Mesodermal cell (in vitro differentiated cells): ENCODE measurements at regions not wholly inside any gene's neighbourhood (a gene's known extent, or its start where the extent isn't known, plus 50 kb on each side); places are given as distances from the start of the nearest gene placed in this dataset.

Source experiments
- H3K27ac ChIP-seq: 2 replicates; pipeline ENCODE4 v1.7.0; 2013; ENCODE audit warnings: mild to moderate bottlenecking, low read depth, low read length, moderate library complexity; ENCODE audit not compliant: severe bottlenecking
- H3K36me3 ChIP-seq: 2 replicates; pipeline ENCODE4 v1.7.1; 2013; ENCODE audit warnings: mild to moderate bottlenecking, low read length, moderate library complexity; ENCODE audit not compliant: control insufficient read depth, insufficient read depth
- H3K4me1 ChIP-seq: one replicate; pipeline ENCODE4 v1.7.1; 2013; ENCODE audit warnings: mild to moderate bottlenecking, low read length; ENCODE audit not compliant: insufficient read depth, control insufficient read depth, poor library complexity, severe bottlenecking
- H3K4me3 ChIP-seq: 2 replicates; pipeline ENCODE4 v1.7.0; 2013; ENCODE audit warnings: low read length, control low read depth, mild to moderate bottlenecking; ENCODE audit not compliant: insufficient read depth, poor library complexity, severe bottlenecking; ENCODE audit errors: extremely low read depth
- H3K9me3 ChIP-seq: 2 replicates; pipeline ENCODE4 v1.7.1; 2013; ENCODE audit warnings: mild to moderate bottlenecking, low read length, moderate library complexity; ENCODE audit not compliant: control insufficient read depth
- WGBS, 2 experiments: methylation state at CpG; one replicate each; pipeline ENCODE4 v1.1.5; 2013; ENCODE audit warnings: missing lambda C conversion rate in 2 of 2; ENCODE audit not compliant: insufficient coverage in 2 of 2; 5-methylcytosine and 5-hydroxymethylcytosine counted together

DNA sequence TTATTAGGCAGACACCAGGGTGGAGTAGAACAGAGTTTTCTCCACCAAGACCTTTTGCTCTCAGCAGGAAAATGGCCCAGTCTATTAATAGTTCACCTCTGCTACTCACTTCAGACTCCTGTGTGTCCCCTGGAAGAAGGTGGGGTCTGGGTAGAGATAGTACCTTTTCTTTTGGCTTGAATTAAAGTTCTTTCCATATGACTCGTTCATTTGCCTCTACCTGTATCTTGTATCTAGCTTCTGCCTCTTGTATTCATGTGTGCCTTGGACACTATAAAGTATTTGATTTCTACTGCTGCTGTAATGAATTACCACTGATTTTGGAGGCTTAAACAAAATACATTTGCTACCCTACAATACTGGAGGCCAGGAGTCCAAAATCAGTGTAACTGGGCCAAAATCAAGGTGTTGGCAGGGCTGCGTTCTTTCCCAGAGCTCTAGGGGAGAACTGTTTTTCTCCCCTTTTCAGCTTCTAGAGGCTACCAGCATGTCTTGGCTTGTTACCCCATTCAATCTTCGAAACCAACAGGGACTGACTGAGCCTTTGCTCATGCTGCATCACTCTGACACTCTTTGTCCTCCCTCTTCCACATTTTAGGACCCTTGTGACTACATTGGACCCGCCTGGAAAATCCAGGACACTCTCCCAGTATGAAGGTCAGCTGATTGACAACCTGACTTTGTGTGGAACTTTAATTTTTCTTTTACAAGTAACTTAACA lies 155.6 kb upstream of the PRSS58 start:
- Histone ChIP-seq H3K9me3 (no peaks in the 10 kb centered on the region), H3K4me3 (no peak overlapping the region), H3K27ac (no peak overlapping the region), H3K4me1 (peaks cover 6% of the 10 kb centered on the region), H3K36me3 (no peaks in the 10 kb centered on the region)
- WGBS, 2 experiments: 78 to 82% methylated on average over 2 to 3 of the region's 4 CpGs

DNA sequence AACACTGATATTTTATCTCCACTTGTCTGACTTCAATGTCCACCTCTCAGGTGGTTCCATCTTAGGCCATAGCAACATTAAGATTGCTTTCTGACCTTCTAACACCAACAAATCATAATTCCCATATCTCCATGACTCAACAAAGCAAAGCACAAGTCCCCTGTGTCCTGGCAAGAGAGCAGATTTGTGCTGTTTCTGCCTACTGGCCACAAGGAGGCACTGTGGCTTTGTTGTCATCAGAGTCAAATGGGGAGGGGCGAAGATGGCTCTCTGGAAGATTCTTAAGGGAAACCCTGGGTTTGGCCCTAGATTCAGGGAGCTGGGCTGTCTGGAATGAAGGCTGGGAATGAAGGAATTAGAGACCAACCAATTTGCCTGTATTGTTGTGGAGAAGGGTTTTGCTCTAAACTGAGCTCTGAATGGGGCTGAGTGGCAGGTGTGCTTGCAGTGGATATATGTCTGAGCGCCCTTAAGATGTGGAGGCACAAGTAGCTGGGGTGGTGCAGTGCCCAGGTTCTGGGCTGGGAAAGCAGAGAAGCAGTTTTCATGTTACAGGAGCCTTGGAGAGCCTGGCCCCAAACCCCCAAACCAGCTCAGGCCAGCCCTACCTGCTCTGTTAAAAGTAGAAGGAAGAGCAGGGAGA lies 154.8 kb upstream of the PRSS58 start:
- WGBS, 2 experiments: 75% methylated on average over 2 of the region's 2 CpGs

DNA sequence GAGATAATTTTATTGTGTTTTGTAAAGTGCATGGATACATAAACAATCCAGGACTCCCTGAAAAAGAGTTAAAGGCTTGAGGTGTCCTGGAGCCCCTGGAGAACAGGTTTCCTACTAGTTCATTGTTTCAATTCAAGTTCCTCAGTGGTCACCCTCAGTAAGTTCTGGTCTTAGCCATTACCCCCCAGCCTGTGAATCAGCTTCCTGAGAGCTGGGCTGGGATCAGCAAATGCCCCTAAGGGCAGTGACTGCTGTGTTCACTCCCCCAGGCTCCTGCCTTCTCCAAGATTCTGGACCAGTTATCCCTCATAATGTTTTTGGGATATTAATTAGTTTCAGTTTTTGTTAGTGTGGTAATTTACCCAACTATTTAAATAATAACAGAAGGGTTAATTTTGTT lies 151.6 kb upstream of the PRSS58 start:
- H3K36me3 ChIP-seq: no peaks in the 10 kb centered on the region
- H3K9me3 ChIP-seq: no peaks in the 10 kb centered on the region
- no peak overlapping the region for H3K27ac ChIP-seq
- no peak overlapping the region for H3K4me3 ChIP-seq
- H3K4me1 ChIP-seq: peaks cover 3% of the 10 kb centered on the region

More for the DNA sequence above, 154.8 kb upstream of the PRSS58 start:
- Histone ChIP-seq H3K9me3 (no peaks in the 10 kb centered on the region), H3K4me3 (no peak overlapping the region), H3K27ac (no peak overlapping the region), H3K4me1 (peaks cover 3% of the 10 kb centered on the region), H3K36me3 (no peaks in the 10 kb centered on the region)

DNA sequence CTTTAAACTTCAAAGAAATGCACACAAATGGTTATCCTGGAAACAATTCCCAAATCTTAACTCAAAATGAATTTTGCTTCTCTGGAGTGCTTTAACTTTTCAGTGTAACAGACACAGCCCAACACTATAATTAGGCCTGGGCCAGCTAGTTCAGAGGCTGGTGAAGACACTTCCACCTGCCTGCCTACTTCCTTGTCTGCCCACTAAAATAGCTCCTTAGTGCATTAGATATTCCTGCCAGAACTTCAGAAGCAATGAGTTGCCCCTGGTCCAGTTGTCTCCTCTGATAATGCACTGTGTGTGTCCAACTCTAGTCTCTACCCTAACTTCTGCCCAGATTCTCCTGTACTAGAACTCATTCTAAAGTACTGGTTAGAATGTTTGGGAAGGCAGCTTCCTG lies 150.9 kb upstream of the PRSS58 start:
- Histone ChIP-seq H3K4me3 (no peak overlapping the region), H3K4me1 (peaks cover 3% of the 10 kb centered on the region), H3K9me3 (no peaks in the 10 kb centered on the region), H3K36me3 (no peaks in the 10 kb centered on the region), H3K27ac (no peak overlapping the region)

DNA sequence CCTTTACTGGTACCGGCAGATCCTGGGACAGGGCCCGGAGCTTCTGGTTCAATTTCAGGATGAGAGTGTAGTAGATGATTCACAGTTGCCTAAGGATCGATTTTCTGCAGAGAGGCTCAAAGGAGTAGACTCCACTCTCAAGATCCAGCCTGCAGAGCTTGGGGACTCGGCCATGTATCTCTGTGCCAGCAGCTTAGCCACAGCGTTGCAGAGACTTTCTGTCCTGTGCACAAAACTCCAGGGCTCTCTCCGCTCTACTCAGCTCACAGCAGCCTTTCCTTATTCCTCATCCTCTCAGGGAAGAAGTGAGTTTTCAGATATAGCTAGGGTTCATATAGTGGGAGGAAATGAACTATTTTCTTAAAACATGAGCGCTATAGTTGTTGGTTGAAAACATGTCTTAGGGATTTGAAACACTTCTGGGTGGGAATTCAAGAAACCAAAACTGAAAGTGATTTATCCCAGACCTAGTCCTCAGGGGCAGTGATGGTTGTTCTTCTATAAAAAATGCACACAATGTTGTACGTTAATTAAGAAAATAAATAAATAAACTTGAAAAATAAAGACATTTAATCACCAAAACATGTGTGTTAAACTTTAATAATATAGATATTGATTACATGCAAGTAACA lies 150.2 kb upstream of the PRSS58 start:
- Histone ChIP-seq H3K27ac (no peak overlapping the region), H3K4me3 (no peak overlapping the region), H3K9me3 (no peaks in the 10 kb centered on the region), H3K4me1 (peaks cover 3% of the 10 kb centered on the region), H3K36me3 (no peaks in the 10 kb centered on the region)
- 92 to 97% methylated on average over 3 to 6 of the region's 8 CpGs for WGBS, 2 experiments

DNA sequence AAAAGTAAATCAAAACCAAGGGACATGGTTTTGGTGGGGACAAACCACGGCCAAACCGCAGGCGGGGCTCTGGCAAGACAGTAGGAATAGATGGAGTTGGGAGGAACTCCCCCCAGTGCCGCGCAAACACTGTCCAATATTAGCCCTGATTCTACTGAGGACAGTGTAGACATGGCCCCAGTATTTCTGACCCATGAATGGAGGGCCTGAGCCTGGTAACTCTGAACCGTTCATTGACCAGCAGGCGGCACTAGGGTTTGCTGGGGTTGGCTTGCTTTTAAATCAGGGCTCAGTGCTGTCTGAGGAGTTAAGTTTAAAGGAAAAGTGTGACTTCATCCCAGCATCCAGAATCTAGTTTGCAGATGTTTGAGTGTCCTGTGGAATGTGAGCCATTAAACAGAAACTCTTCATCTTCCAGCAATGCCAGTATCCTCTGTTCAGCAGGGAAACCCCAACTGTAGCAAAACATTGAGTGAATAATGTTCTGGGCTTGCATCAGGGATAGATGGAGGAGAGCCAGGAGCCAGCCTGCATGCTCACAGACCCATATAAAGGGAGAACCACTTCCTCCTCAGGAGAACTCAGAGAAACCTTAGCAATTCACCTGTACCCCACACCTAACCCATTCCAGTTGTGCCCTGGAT lies 147.4 kb upstream of the PRSS58 start:
- Histone ChIP-seq H3K27ac (no peak overlapping the region), H3K4me3 (no peak overlapping the region), H3K9me3 (no peaks in the 10 kb centered on the region), H3K36me3 (no peaks in the 10 kb centered on the region), H3K4me1 (no peaks in the 10 kb centered on the region)
- 91 to 94% methylated on average over 6 to 7 of the region's 7 CpGs for WGBS, 2 experiments

DNA sequence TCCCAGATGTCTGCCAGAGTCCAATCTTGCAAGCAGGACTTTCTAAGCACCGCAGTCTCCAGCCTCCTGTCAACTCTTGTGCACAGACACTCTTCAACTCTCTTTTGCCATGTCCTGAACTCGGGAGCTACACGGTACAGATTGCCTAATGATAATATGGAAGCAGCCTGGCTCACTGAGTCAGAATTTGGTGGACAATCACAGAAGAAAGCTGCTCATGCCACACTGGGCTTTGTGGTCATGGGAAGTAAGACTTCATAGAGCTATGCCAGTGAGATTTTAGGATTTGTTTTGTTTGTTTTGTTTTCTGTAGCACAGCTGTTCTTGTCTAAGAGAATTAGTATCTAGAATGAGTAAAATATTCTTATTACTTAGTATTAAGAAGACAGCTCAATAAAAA lies 144.1 kb upstream of the PRSS58 start:
- 86 to 100% methylated on average over 3 of the region's 3 CpGs for WGBS, 2 experiments

DNA sequence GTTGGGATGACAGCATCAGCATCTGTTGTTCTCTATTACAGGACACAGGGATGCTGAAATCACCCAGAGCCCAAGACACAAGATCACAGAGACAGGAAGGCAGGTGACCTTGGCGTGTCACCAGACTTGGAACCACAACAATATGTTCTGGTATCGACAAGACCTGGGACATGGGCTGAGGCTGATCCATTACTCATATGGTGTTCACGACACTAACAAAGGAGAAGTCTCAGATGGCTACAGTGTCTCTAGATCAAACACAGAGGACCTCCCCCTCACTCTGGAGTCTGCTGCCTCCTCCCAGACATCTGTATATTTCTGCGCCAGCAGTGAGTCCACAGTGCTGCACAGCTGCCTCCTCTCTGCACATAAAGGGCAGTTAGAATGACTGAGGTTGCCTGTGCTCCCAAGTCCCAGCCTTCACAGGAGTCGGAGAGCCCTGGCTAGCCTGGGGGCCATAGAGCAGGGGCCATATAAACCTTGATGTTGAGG lies 142.2 kb upstream of the PRSS58 start:
- H3K27ac ChIP-seq: no peak overlapping the region
- H3K36me3 ChIP-seq: no peaks in the 10 kb centered on the region
- no peaks in the 10 kb centered on the region for H3K4me1 ChIP-seq
- no peaks in the 10 kb centered on the region for H3K9me3 ChIP-seq
- WGBS, 2 experiments: 77 to 96% methylated on average over 3 to 4 of the region's 5 CpGs
- H3K4me3 ChIP-seq: no peak overlapping the region

More for the DNA sequence above, 144.1 kb upstream of the PRSS58 start:
- no peaks in the 10 kb centered on the region for H3K4me1 ChIP-seq
- no peaks in the 10 kb centered on the region for H3K9me3 ChIP-seq
- no peak overlapping the region for H3K4me3 ChIP-seq
- no peaks in the 10 kb centered on the region for H3K36me3 ChIP-seq
- no peak overlapping the region for H3K27ac ChIP-seq

DNA sequence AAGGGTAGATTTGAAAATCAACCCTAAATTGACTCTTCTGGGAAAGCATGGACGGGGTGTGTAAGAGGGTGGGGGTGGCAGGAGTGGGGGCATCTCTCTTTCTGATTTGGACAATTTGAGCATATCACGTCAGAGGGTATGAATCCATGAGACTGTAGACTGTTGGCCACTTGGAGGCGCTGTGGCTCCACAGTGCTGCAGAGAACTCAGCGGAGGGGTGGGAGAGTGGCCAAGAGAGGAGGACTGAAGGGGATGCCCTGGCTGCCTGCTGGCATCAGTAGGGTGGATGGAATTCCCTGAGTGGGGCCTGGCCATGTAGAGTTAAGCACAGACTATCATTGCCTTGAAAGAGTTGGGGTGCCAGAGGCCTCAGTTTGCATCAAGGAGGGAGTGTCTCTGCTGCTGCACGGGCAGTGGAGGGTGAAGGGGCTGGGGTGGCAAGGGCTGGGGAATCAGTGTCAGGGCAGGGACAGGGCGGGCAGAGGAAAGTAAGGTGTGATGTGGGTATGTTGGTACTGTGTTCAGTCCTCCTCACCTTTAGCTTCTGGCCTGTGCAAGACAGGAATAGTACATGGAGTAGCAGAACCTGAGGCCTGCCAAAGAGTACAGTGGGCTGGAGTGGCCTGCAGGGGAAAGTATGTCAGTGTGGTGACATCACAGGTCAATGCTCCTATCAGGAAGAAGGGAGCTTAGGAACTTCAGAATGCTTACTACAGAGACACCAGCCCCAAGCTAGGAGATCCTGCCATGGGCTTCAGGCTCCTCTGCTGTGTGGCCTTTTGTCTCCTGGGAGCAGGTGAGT lies 133.5 kb upstream of the PRSS58 start:
- H3K36me3 ChIP-seq: no peaks in the 10 kb centered on the region
- no peaks in the 10 kb centered on the region for H3K9me3 ChIP-seq
- no peaks in the 10 kb centered on the region for H3K4me1 ChIP-seq
- no peak overlapping the region for H3K27ac ChIP-seq
- WGBS, 2 experiments: 34 to 44% methylated on average over 5 to 6 of the region's 6 CpGs
- H3K4me3 ChIP-seq: no peak overlapping the region

DNA sequence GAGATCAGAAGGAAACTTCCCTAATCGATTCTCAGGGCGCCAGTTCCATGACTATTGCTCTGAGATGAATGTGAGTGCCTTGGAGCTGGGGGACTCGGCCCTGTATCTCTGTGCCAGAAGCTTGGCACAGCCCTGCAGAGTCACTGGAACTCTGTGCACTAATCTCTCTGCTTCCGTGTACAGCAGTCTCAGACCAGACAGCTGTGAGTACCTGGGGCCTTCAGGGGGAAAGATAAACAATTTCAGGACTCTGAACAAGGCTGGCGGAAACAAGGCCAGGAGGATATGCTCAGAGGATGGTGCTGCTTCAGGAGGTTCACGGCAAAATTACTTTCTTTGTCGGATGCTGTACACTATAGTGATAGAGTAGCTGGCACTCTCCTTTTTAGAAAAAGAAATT lies 131.7 kb upstream of the PRSS58 start:
- Histone ChIP-seq H3K4me3 (no peak overlapping the region), H3K4me1 (peaks cover 3% of the 10 kb centered on the region), H3K36me3 (no peaks in the 10 kb centered on the region), H3K9me3 (no peaks in the 10 kb centered on the region), H3K27ac (no peak overlapping the region)
- 86 to 91% methylated on average over 7 of the region's 7 CpGs for WGBS, 2 experiments
